ENCODE measurements at regions not wholly inside any gene's neighbourhood (a gene's known extent, or its start where the extent isn't known, plus 50 kb on each side); places are given as distances from the start of the nearest gene placed in this dataset.
"Not testable (repeated sequence)": the region's sequence is repeated elsewhere in the genome, so short reads cannot be mapped to it uniquely, and the experiment has no call there.

GRCh38 chr14:25551674-25552073 is 501.7 kb upstream of the STXBP6 start:
- DNase-seq (ENCODE audit: low read depth in 2 of 2) = no peak

- no peak for DNase-seq (ENCODE audit: low read depth in 2 of 2)
Observed at GRCh38 chr14:25546826-25547225, 496.9 kb upstream of the STXBP6 start.

DNA sequence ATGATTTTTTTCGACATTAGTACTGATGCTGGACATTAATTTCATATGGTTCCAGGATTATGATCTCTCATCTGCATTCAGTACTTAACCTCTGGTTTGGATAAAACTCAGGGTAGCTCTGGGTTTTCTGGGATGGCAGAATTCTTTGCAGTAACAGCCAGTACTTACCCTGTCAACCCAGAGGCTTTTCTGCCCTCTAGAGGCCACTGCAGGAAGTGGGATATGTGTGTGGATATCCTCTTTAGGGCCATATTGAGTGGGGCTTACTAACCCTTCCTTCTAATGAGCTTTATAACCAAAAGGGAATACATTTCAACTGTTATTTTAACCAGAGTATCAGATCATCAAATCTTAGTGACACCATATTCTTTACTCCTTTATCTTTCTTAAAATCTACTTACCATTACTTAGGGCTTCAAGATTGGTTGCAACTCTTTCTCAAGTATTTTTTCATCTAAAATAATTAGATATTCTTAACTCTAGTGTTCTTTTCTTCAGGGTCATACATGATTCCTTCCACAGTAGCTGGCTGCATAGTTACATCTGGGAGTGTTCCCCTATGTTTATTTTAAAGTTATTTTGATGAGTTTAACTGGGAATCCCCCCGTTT is 488.0 kb upstream of the STXBP6 start:
- DNase-seq (ENCODE audit: low read depth in 2 of 2) = no peak

DNA sequence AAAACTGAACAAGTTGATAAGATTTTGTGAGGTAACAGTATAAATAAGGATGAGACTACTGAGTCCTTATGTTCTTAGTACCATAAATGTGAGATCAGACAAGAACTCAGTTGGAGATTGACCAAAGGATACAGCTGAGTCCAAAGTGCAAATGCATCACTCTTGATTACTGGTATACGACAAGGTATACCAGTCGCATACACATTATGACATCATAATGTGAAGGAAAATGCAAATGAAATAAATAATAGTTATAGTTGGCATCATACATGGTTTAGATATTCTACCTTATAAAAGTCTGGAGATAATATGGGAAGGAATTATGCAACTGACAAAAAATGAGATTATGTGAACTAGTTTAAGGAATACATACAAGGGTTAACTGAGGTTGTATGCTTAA is 476.3 kb upstream of the STXBP6 start:
- no peak for DNase-seq (ENCODE audit: low read depth in 2 of 2)

- no peak for DNase-seq (ENCODE audit: low read depth in 2 of 2)
Observed at GRCh38 chr14:25522926-25523325, 473.0 kb upstream of the STXBP6 start.

GRCh38 chr14:25522116-25522515 is 472.2 kb upstream of the STXBP6 start:
- DNase-seq (ENCODE audit: low read depth in 2 of 2) = no peak

GRCh38 chr14:25521616-25522015 is 471.7 kb upstream of the STXBP6 start:
- no peak for DNase-seq (ENCODE audit: low read depth in 2 of 2)

GRCh38 chr14:25520821-25521220 is 470.9 kb upstream of the STXBP6 start:
- no peak for DNase-seq (ENCODE audit: low read depth in 2 of 2)

DNA sequence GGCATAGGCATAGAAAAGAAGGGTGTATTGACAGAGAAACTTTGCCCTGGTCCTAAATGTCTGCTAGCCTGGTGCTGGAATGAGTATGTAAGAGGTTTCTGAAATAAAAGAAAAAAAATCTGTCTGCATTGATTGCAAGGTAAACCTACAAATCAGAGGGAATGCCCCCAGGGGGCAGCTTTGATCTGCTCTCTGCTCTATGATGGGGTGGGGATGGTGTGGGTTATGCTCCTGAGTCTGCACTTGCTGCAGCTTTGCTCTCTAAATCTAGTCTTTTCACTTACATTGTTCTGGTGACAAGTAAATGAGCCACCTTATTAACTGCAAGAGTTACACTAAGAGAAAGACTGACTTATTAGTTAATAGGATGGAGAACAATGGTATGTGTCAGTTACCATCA is 468.4 kb upstream of the STXBP6 start:
- no peak for DNase-seq (ENCODE audit: low read depth in 2 of 2)

- no peak for DNase-seq (ENCODE audit: low read depth in 2 of 2)
Observed at GRCh38 chr14:25516838-25517237, 466.9 kb upstream of the STXBP6 start.

- DNase-seq (ENCODE audit: low read depth in 2 of 2) = no peak
Observed at GRCh38 chr14:25508845-25509244, 458.9 kb upstream of the STXBP6 start.

DNA sequence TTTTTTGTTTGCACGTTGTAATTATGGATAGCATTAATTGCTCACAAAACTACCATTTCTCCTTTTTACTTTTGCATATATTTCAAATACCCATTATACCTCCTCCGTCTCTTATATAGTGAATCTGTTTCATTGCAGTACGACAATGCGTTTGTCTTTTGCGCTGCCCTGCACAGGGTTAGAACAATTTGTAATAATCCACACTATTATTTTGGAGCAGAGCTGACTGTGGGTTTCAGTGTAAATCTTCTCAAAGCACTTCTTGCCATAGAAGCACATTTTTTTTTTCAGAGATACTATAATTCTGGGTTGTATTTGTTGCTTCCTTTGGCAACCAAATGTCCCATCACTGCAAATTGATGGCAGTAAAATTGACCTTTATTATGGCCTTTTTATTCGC is 451.8 kb upstream of the STXBP6 start:
- no peak for DNase-seq (ENCODE audit: low read depth in 2 of 2)

GRCh38 chr14:25488961-25489360 is 439.0 kb upstream of the STXBP6 start:
- DNase-seq (ENCODE audit: low read depth in 2 of 2) = no peak

DNA sequence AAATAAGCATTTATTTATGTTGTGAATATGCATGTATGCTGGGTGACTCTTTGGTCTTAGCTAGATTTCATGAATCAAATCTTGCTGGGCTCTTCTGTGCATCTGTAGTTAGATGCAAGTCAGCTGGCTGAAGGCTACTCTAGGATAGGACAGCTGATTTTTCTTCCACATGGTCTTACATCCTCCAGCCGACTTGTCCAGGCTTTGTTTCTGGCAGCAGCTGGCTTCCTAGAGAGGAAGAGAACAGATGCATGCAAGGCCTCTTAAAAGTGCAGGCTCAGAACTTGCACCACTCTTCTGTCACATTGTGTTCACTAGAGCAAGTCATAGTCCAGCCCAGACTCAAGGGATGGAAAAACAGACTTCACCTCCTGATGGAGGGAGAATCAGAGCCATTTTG is 435.4 kb upstream of the STXBP6 start:
- no peak for DNase-seq (ENCODE audit: low read depth in 2 of 2)

DNA sequence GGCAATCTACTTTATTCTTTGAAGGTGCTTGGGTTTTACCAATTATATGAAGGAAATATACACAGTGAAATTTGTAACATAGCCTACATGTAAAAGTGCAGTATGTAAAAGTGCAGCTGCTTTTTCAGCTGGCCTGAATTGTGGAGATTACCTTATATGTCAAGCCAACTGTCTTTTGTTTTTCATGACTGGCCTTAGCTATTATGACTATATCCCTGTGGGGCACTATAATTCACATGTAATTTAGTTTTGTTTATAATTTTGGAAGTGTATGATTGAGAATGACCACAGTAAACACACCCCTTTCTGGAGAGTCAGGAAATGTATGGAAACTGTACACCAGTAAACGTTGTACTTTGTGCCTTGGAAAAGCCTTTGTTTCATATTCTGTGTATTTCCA is 435.0 kb upstream of the STXBP6 start:
- no peak for DNase-seq (ENCODE audit: low read depth in 2 of 2)

DNA sequence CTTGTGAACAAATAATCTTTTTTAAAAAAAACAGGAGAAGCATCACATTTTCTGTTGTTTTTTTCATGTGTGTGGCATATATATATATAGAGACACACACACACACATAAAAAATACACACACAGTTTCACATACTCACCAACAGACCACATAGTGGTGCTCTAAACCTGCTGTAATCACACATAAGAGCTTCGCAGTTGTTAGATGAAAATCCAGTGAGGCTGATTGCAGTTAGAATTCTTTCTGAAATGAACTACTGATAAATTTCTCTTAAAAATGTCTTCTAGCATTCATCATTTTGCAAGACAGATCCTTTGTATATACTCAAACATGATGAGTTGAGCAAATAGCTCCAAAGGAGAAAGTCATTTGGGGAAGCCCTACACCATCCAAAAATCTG is 434.3 kb upstream of the STXBP6 start:
- DNase-seq (ENCODE audit: low read depth in 2 of 2) = no peak

DNA sequence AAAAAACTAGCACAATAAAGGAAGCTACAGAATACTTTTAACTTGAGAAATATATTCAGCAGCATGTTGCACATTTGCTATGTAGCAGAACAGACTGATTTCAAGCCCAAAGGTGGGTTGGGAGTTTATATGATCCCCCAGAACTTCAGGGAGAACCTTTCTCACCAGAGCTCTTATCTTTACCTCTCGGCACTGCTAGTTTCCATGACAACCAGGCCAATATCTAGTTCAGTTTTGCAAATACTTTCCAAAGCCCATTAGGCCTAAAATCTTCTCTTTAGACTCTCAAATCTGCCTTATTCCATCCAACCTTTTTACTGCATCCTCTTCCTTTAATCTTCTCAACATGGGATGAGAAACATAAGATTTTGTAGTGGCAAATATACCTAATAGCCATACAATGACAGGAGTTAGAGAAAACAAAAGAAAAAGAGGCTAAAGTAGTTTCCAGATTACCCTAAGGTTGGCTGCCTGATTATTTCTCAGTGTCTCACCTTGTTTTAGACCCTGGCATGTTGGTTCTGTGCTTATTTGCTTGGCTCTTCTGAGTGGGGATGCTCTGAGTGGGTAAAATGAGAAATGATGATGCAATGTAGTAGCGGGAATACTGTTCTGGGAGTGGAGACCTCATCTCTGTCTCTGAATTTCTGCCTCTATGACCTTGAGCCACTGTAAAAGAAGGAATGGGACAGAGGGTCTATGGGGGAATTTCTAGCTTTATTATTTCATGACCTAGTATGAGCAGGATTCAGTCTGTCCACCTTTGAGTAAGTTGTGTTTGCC is 427.6 kb upstream of the STXBP6 start:
- no peak for DNase-seq (ENCODE audit: low read depth in 2 of 2)

GRCh38 chr14:25472700-25473099 is 422.8 kb upstream of the STXBP6 start:
- DNase-seq (ENCODE audit: low read depth in 2 of 2) = no peak

DNA sequence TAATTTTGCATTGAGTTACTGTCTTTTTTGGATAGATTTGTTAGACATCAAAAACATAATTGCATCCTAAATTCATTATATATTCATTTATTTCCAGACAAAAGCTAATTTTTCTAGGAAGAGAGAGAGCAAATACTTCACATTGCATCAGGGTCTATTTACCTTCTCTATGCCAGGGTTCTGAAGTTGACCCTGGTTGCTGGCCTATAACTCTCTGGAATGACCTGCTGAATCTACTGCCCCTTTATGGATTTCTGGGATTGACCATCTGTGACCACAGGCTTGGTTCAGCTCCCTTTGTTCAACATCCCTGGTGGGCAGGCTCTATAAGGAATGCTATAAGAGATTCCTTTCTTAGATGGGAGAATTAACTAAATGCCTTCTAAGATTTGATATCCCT is 414.8 kb upstream of the STXBP6 start:
- DNase-seq (ENCODE audit: low read depth in 2 of 2) = no peak

- no peak for DNase-seq (ENCODE audit: low read depth in 2 of 2)
Observed at GRCh38 chr14:25464078-25464477, 414.1 kb upstream of the STXBP6 start.

DNA sequence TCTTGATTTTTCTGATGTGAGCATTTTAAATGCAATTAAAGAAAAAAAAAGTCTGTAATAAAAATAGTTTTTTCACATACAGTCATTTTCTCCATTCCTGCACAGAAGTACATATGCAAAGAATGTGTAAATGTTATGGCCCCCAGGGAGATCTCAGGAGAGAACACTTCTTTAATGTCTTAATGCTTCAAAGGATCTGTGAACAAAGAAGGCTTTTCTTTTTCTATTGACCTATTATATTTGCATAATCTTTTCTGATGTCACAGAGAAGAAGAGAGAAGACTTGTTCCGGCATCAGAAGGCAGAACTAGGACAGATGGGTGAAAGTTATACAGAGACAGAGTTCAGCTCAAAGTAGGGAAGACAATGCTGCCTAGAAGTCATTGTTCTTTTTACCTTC is 413.5 kb upstream of the STXBP6 start:
- DNase-seq (ENCODE audit: low read depth in 2 of 2) = no peak

- DNase-seq (ENCODE audit: low read depth in 2 of 2) = no peak
Observed at GRCh38 chr14:25461780-25462179, 411.8 kb upstream of the STXBP6 start.

GRCh38 chr14:25444381-25444780 is 394.4 kb upstream of the STXBP6 start:
- DNase-seq (ENCODE audit: low read depth in 2 of 2) = no peak

DNA sequence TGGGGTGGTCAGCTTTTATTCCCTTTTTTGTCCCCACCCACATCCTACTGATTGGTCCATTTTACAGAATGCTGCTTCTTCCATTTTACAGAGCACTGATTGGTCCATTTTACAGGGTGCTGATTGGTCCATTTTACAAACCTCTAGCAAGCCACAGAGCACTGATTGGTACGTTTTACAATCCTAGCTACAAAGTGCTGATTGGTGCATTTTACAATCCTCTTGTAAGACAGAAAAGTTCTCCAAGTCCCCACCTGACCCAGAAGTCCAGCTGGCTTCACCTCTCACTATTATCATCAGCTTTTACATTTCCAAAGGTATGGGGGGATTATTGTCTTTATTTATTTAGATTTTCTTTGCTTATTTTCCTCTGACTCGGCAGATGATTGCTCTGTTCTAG is 390.4 kb upstream of the STXBP6 start:
- not testable (repeated sequence) for DNase-seq (ENCODE audit: low read depth in 2 of 2)
